ENCODE measurements at regions not wholly inside any gene's neighbourhood (a gene's known extent, or its start where the extent isn't known, plus 50 kb on each side); places are given as distances from the start of the nearest gene placed in this dataset.

DNA sequence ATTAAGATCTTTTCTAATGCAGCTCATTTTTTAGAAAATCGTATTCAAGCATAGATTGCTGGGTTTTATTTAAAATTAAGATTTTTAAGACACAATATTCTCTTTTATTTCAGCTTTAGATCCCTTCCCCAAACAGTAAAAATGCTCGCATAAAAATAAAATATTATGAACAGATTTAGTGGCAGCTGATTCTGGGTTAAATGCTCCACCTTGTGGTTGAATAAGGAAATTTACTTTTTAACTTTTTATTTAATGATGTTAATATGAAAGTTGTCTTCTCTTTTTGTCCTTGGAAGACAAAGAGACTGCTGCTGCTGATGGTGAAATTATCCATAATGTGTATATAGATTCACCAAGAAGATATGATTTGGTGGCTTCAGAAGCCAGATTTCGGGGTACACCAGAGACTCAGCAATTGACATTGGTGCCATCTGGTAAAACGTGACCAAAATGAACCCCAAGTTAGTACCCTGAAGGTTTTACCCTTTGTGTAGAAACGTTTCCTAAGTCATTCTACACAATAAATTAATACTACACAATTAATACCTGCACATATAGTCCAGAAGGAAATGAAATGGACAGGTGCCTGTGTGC lies 128.0 kb downstream of the ADAMTS1 start:
- no peaks in the 10 kb centered on the region for H3K36me3 ChIP-seq
- H3K4me3 ChIP-seq (replicated peaks in 1 of 3): no peak overlapping the region
- no peak for TF ChIP-seq POLR2A (IDR thresholded peaks at IDR 0.05)
- TF ChIP-seq, protein P1, sequence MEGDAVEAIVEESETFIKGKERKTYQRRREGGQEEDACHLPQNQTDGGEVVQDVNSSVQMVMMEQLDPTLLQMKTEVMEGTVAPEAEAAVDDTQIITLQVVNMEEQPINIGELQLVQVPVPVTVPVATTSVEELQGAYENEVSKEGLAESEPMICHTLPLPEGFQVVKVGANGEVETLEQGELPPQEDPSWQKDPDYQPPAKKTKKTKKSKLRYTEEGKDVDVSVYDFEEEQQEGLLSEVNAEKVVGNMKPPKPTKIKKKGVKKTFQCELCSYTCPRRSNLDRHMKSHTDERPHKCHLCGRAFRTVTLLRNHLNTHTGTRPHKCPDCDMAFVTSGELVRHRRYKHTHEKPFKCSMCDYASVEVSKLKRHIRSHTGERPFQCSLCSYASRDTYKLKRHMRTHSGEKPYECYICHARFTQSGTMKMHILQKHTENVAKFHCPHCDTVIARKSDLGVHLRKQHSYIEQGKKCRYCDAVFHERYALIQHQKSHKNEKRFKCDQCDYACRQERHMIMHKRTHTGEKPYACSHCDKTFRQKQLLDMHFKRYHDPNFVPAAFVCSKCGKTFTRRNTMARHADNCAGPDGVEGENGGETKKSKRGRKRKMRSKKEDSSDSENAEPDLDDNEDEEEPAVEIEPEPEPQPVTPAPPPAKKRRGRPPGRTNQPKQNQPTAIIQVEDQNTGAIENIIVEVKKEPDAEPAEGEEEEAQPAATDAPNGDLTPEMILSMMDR (IDR thresholded peaks at IDR 0.05): peak in 5 of 6 experiments; percentile 20 to 63 (median 48)
- intact Hi-C loops (cut with DNase I): loop anchor here (5.0 to 10.0 kb wide), 2 partner anchors 832 to 1105 kb away; no protein-coding TSS in a partner anchor
- H3K27me3 ChIP-seq: no peaks in the 10 kb centered on the region
- H3K4me1 ChIP-seq: no peaks in the 10 kb centered on the region
- no peak for DNase-seq
- H3K27ac ChIP-seq: no peak overlapping the region
- H3K9me3 ChIP-seq: no peaks in the 10 kb centered on the region
- WGBS, 2 donors: 23% methylated on average over 5 of the region's 5 CpGs

DNA sequence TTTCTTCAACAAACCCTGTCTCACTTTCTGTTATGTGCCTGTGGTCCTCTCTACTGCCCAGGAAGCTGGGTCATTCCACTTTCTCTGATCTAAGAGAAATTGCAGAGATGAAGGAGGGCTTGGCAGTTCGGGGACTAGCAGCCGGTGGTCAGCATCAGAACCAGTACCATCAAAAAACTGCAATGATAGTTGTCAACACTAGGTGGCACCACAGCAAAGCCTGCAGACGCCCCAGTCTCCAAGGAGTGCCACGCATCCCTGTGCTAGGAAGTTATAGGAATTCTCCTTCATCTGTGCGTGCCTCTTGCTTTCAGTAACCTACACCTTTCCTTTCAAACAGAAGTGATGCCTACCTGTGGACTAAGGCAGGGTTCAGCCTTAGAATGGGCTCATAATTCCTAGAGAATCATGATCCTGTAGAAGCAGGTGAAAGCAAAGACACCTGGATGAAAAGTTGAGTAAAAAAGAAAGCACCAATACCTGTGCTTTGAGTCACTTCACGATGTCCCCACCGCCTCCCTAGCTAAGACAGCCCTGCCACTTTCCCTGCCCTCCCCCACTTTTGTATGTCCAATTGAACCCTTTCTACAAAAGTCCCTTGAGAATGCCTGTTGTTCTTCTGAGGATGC lies 129.2 kb downstream of the ADAMTS1 start:
- peak; percentile 11 to 31 for DNase-seq
- WGBS, 2 donors: 16 to 27% methylated on average over 7 of the region's 7 CpGs

DNA sequence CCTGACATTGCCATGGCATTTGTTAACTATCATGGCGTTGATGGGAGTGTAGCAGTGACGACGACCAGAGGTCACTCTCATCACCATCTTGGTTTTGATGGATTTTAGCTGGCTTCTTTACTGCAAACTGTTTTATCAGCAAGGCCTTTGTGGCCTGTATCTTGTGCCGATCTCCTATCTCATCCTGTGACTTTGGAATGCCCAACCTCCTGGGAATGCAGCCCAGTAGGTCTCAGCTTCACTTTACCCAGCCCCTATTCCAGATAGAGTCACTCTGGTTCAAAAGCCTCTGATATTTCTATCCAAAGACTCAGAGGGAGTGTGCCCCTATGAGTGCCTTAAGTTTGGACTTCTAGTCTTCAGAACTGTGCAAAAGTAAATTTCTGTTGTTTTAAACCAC lies 130.1 kb downstream of the ADAMTS1 start:
- Histone ChIP-seq H3K4me3 (replicated peaks in 1 of 3) (no peak overlapping the region), H3K27ac (no peak overlapping the region), H3K27me3 (no peaks in the 10 kb centered on the region), H3K36me3 (no peaks in the 10 kb centered on the region), H3K4me1 (no peaks in the 10 kb centered on the region), H3K9me3 (no peaks in the 10 kb centered on the region)
- DNase-seq: no peak
- whole genome bisulfite sequencing, 2 donors: 83 to 92% methylated on average over 4 of the region's 4 CpGs
- intact Hi-C loops (cut with DNase I): loop anchor here (5.0 to 10.0 kb wide), 2 partner anchors 830 to 1103 kb away; no protein-coding TSS in a partner anchor
- TF ChIP-seq, protein P1 (IDR thresholded peaks at IDR 0.05): no peak
- no peak for TF ChIP-seq POLR2A (IDR thresholded peaks at IDR 0.05)

More for the DNA sequence above, 129.2 kb downstream of the ADAMTS1 start:
- no peaks in the 10 kb centered on the region for H3K4me1 ChIP-seq
- intact Hi-C loops (cut with DNase I): loop anchor here (5.0 to 10.0 kb wide), 2 partner anchors 831 to 1104 kb away; no protein-coding TSS in a partner anchor
- no peak for TF ChIP-seq POLR2A (IDR thresholded peaks at IDR 0.05)
- TF ChIP-seq, protein P1 (IDR thresholded peaks at IDR 0.05): peak in 3 of 6 experiments; percentile 15 to 70 (median 41)
- no peak overlapping the region for H3K4me3 ChIP-seq (replicated peaks in 1 of 3)
- H3K36me3 ChIP-seq: no peaks in the 10 kb centered on the region
- no peaks in the 10 kb centered on the region for H3K9me3 ChIP-seq
- H3K27ac ChIP-seq: no peak overlapping the region
- H3K27me3 ChIP-seq: no peaks in the 10 kb centered on the region

DNA sequence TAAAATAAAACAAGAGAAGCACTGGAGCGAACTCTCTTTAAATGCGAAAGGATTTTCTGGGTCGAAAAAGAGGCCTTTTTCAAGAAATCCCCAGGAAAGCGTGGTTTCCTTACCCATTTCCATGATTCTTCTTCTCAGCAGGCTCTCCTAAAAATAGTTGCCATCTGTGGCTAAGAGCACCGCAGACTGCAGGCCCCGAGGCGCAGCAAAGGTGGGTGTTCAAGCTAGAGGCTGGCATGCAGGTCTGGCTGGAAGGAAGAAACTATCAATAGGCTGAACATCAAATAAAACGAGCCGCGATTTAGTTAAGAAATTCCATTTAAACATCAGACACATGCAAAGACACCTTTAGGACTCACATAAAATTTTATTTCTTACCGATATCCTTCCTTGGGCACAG lies 135.1 kb downstream of the ADAMTS1 start:
- no peak for DNase-seq
- 79 to 87% methylated on average over 11 of the region's 11 CpGs for WGBS, 2 donors
- no peak overlapping the region for H3K4me3 ChIP-seq (replicated peaks in 1 of 3)
- no peak overlapping the region for H3K27ac ChIP-seq
- TF ChIP-seq, protein P1 (IDR thresholded peaks at IDR 0.05): no peak
- TF ChIP-seq POLR2A (IDR thresholded peaks at IDR 0.05): no peak
- H3K4me1 ChIP-seq: no peaks in the 10 kb centered on the region
- no peaks in the 10 kb centered on the region for H3K27me3 ChIP-seq
- intact Hi-C loops (cut with DNase I): loop anchor here (10.0 kb wide), 1 partner anchor 825 kb away; no protein-coding TSS in a partner anchor
- H3K36me3 ChIP-seq: no peaks in the 10 kb centered on the region
- no peaks in the 10 kb centered on the region for H3K9me3 ChIP-seq

DNA sequence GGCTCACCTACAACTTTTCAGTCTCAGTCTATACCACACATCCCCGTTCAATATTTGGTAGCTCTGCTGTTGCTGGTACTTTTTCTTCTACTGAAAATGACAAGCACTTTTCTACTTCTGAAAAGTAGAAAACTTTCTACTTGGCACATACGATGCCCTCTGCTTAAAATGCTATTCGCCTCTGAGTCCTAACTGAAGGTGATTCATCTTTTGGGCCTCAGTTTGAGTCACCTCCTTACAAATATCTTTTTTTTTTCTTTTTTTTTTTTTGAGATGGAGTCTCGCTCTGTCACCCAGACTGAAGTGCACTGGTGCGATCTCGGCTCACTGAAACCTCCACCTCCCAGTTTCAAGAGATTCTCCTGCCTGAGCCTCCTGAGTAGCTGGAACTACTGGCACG lies 136.0 kb upstream of the CYYR1 start:
- no peak for TF ChIP-seq POLR2A (IDR thresholded peaks at IDR 0.05)
- TF ChIP-seq, protein P1 (IDR thresholded peaks at IDR 0.05): no peak
- Histone ChIP-seq H3K36me3 (no peaks in the 10 kb centered on the region), H3K4me3 (replicated peaks in 1 of 3) (no peak overlapping the region), H3K9me3 (no peaks in the 10 kb centered on the region), H3K4me1 (no peaks in the 10 kb centered on the region), H3K27me3 (no peaks in the 10 kb centered on the region), H3K27ac (no peak overlapping the region)
- intact Hi-C loops (cut with DNase I): loop anchor here (10.0 kb wide), 1 partner anchor 484 kb away; no protein-coding TSS in a partner anchor
- WGBS, 2 donors: 84 to 93% methylated on average over 7 of the region's 7 CpGs
- no peak for DNase-seq

All from thyroid gland (tissue), 4 donors.